ENCODE measurements at regions not wholly inside any gene's neighbourhood (a gene's known extent, or its start where the extent isn't known, plus 50 kb on each side); places are given as distances from the start of the nearest gene placed in this dataset.
"Not testable (repeated sequence)": the region's sequence is repeated elsewhere in the genome, so short reads cannot be mapped to it uniquely, and the experiment has no call there.

- no peak for DNase-seq (ENCODE audit: low read depth in 2 of 2)
These were observed 691.9 kb downstream of the NR2F1-AS1 start for GRCh38 chr5:92889140-92889539.

DNA sequence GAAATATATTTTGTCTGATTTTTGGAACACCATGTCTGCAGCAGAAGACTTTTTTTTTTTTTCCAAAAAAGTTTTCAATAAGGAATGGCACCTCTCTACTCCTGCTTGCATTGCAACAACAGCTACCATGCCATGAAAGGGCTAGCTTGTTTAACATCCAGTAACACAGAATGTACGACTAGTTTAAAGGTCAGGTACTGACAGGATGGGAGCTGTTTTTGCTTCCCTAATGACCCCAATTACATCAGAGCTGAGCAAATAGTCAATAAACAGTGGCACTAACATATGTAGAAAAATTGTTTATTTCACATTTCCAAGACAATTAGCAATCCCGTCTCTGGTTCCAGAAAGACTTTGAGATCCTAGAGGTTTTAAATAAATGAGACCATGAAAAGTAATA, 693.8 kb downstream of the NR2F1-AS1 start:
- no peak for DNase-seq (ENCODE audit: low read depth in 2 of 2)

DNA sequence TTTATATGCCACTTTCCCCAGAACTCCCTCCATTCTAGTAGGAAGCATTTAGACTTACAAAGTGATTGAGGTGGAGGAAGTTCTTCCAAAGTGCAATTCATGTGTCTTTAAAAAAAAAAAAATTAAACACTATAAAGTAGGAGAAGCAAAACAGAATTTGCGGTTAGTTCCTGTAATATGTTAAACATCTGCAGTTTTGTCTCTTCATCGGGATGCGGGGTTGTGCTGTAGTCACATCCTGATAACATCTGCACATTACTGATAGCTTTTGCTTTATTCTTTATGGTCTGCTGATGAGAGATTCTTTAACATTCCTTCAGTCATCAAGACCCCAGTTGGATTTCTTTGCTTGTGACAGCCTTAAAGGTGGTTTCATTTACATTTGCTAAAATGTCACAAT, 694.3 kb downstream of the NR2F1-AS1 start:
- no peak for DNase-seq (ENCODE audit: low read depth in 2 of 2)

DNA sequence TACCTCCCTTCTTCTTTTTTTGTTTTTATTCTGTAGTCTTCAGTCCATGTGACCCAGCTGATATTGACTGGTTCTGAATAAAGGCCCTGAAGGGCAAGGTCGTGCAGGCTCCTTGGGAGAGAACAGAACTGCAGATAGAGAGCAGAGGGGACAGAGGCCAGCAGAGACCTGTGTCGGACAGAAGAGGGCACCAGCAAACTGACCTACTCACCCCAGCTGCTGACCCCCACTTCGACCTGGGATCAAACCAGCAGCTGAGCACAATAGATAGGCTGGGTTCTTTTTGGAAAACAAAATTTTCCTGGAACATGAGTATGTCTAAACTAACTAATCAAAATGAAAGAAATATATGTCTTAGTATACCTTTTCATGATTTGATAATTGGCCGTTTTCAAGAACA, 695.1 kb downstream of the NR2F1-AS1 start:
- no peak for DNase-seq (ENCODE audit: low read depth in 2 of 2)

GRCh38 chr5:92884469-92884868, 696.5 kb downstream of the NR2F1-AS1 start:
- DNase-seq (ENCODE audit: low read depth in 2 of 2) = no peak

DNA sequence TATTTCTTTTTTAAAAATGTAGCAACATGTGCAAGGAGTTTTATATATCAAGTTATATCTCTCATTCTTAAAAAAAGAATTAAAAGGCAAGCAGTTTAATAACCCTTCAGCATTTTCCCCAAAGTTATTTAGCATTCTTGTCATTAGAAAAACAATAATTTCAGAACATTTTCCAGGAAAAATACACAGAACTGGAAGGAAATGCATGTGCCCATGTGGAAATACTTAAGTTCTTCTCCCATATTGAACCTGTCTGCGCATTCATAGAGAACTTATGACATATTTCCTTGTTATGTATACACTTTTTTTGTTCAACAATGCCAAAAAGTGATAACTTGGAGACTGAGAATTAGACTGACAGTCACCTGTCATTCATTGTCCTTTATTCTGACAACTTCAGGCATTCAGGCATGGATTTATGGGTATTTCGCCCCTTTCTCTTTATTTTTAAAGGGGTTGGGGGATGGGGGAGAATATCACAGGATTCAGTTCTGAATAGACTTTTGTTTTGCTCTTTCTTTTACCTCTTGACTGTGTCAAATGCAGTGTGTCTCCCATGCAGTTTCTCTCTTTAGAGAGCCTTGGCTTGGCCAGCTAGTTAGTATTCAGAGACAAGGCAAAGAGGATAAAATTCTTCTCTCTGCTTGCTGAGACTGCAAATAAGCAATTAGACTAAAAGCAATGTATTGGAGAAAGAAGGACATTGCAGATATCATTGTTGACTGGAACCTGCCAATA, 701.0 kb downstream of the NR2F1-AS1 start:
- no peak for DNase-seq (ENCODE audit: low read depth in 2 of 2)

GRCh38 chr5:92874790-92875189, 706.2 kb downstream of the NR2F1-AS1 start:
- no peak for DNase-seq (ENCODE audit: low read depth in 2 of 2)

DNA sequence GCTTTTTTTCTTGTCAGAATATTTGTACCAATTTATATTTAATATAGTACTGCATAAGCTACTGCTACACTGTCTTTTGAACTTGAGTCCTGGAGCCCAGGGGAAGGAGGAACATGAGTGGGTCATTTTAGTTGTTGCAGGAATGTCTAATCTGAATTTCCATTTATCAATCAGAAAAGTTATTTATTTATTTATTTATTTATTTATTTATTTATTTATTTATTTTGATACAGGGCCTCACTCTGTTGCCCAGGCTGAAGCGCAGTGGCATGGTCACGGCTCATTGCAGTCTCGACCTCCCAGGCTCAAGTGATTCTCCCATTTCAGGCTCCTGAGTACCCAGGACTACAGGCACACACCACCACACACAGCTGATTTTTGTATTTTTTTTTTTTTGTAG, 712.6 kb downstream of the NR2F1-AS1 start:
- DNase-seq (ENCODE audit: low read depth in 2 of 2) = no peak

GRCh38 chr5:92864591-92864990, 716.4 kb downstream of the NR2F1-AS1 start:
- DNase-seq (ENCODE audit: low read depth in 2 of 2) = peak; percentile 58 to 86

DNA sequence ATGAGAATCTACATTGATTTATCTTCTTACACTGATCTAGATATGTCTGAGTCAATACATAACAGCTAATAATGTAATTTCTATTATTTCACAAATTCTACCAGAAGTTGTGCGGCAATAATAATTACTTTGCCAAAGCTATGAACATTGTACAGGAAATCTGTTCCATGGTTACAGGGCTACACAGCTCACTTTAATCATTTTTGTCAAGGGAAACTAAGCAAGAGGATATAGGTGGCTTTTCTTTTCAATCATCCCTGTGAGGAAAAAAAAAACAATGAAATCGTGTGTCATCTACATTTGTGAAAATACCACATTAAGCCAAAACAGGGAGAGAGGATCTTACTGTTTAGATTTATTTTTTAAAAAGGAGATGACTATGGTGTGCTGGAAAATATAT, 717.4 kb downstream of the NR2F1-AS1 start:
- peak; percentile 48 to 72 for DNase-seq (ENCODE audit: low read depth in 2 of 2)

GRCh38 chr5:92861531-92862285, 719.3 kb downstream of the NR2F1-AS1 start:
- DNase-seq (ENCODE audit: low read depth in 2 of 2) = no peak

DNA sequence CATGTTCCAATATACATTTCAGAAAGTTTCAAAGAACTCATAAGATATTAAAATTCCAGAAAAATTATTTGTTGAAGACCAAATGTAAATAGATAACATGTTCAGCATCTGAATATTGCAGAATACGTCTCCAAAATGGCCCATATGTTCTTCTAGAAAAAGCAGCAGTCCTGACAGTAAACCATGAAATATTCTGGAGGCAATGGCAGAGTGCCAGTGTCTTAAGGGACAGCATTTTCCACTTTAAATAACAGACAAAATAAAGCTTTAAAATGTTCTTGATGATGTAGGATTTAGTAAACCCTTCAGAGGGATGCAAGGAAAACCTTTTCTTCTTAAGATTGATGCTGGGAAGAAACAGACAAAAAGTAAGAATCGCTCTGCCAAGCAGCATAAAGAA, 721.0 kb downstream of the NR2F1-AS1 start:
- no peak for DNase-seq (ENCODE audit: low read depth in 2 of 2)

GRCh38 chr5:92852219-92852618, 728.8 kb downstream of the NR2F1-AS1 start:
- no peak for DNase-seq (ENCODE audit: low read depth in 2 of 2)

GRCh38 chr5:92850886-92851285, 730.1 kb downstream of the NR2F1-AS1 start:
- no peak for DNase-seq (ENCODE audit: low read depth in 2 of 2)

- no peak for DNase-seq (ENCODE audit: low read depth in 2 of 2)
These were observed 731.3 kb downstream of the NR2F1-AS1 start for GRCh38 chr5:92849756-92850155.

DNA sequence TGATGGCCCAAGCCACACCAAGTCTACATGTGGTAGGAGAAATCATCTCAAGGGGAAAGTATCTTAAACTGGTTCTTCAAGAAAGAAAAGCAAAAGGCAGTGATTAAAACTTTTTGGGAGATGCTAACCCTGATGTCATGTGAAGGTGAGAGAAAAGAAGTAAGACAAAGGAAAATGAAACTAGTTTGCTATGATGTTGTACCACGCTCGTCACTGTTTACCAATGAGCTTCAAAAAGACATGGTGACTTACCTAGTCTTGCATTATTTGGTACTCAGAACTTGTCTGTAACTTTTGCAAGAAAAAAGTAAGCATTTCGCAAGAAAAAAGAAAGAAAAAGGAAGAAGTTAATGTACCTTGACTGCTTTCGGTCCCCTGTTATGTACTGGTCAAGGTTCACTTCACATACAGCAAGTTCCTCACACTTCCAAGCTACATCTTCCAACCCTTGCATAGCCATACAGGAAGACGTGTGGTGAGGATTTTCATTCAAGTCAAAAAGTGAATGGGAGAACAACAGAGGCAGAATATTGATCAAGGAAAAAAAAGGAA, 739.3 kb downstream of the NR2F1-AS1 start:
- DNase-seq (ENCODE audit: low read depth in 2 of 2) = no peak

GRCh38 chr5:92838253-92838652, 742.8 kb downstream of the NR2F1-AS1 start:
- DNase-seq (ENCODE audit: low read depth in 2 of 2) = peak in 1 of 2 donors; percentile 3

DNA sequence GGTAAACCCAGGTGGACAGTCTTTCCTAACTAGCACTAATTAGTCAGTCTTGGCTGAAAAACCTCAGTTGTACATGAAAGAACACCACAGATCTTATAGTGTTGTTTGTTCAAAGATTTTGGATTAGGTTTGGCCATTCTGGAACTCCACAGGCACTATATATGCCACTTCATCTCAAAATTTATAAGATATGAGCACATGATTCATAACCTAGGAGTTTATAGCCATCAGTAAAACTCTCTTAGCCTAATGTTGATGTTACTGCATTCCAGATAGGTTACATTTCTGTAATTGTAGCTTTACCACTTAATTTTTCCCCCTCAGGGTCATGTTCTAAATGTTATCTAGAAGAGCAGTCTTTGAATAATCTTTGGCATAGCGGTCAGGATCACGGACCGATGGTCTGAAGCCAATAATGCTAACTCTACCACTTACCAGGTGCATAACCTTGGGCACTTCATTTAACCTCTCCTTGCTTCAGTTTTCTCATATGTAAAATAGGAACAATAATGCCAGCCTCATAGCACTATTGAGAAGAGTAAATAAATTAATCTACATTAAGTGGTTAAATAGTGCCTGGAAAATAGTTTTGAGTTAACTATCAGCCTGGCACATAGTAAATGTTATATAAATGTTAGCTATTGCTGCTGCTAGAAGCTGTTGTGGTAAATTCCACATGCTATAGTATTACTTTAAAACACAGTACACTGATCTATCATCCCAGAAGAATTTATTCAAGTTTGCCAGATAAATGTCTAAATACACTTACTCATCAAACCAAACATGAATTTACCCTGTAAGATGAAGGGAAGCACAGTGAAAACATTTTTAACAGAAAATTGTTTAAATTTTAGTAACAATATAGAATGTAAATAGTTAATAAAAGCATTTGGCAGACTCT, 743.9 kb downstream of the NR2F1-AS1 start:
- DNase-seq (ENCODE audit: low read depth in 2 of 2) = no peak

GRCh38 chr5:92835712-92836111, 745.3 kb downstream of the NR2F1-AS1 start:
- no peak for DNase-seq (ENCODE audit: low read depth in 2 of 2)

DNA sequence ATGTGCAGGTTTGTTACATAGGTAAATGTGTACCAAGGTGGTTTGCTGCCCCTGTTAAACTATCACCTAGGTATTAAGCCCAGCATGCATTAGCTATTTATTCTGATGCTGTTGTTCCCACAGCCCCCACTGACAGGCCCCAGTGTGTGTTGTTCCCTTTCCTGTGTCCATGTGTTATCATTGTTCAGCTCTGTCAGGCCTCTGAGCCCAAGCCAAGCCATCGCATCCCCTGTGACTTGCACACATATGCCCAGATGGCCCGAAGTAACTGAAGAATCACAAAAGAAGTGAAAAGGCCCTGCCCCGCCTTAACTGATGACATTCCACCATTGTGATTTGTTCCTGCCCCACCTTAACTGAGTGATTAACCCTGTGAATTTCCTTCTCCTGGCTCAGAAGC, 757.5 kb downstream of the NR2F1-AS1 start:
- DNase-seq (ENCODE audit: low read depth in 2 of 2) = not testable (repeated sequence)

DNA sequence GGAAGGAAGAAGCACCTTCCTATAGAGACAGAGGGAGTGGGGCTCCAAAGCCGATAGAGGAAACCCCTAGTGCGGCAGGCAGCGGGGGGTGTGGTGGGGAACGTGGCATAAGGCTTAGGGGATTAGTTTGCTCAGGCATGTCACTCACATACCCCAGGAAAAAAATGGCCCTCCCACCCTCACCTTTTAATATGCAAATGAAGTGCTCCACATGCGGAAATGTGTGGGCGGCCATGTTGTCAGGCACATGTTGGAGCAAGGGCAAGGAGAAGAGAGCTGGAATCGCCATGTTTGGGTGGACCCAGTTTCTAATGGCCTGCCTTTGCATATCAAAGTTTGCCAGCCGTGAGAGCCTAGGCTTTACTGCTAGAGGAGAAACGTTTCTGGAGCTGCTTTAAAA, 758.8 kb downstream of the NR2F1-AS1 start:
- no peak for DNase-seq (ENCODE audit: low read depth in 2 of 2)
